H9 (cell line): ENCODE measurements at regions not wholly inside any gene's neighbourhood (a gene's known extent, or its start where the extent isn't known, plus 50 kb on each side); places are given as distances from the start of the nearest gene placed in this dataset.

Source experiments
- DNase-seq: peaks from one replicate; pipeline ENCODE4 v3.0.0-alpha.2; 2017
- H2AFZ ChIP-seq: one replicate; pipeline ENCODE4 v1.6.1; 2013; ENCODE audit warnings: mild to moderate bottlenecking, low read length, control low read depth, moderate library complexity
- H2AK5ac ChIP-seq: 2 replicates; pipeline ENCODE4 v1.6.1; 2013; ENCODE audit warnings: low read length, control low read depth, mixed read lengths; ENCODE audit not compliant: insufficient read length
- H2BK120ac ChIP-seq: one replicate; pipeline ENCODE4 v1.6.1; 2013; ENCODE audit warnings: low read depth, mild to moderate bottlenecking, low read length, control low read depth, inconsistent platforms; ENCODE audit not compliant: poor library complexity, severe bottlenecking
- H2BK12ac ChIP-seq: 2 replicates; pipeline ENCODE4 v1.6.1; 2013; ENCODE audit warnings: low read length, control low read depth, mixed read lengths, low read depth; ENCODE audit not compliant: insufficient read length
- H2BK15ac ChIP-seq: 2 replicates; pipeline ENCODE4 v1.6.1; 2013; ENCODE audit warnings: low read depth, low read length, control low read depth
- H2BK20ac ChIP-seq: one replicate; pipeline ENCODE4 v1.6.1; 2013; ENCODE audit warnings: low read depth, mild to moderate bottlenecking, low read length, control low read depth, inconsistent platforms; ENCODE audit not compliant: poor library complexity, severe bottlenecking
- H2BK5ac ChIP-seq: 2 replicates; pipeline ENCODE4 v1.6.1; 2013; ENCODE audit warnings: low read length, control low read depth, mixed read lengths; ENCODE audit not compliant: insufficient read length
- H3K14ac ChIP-seq: 2 replicates; pipeline ENCODE4 v1.6.1; 2013; ENCODE audit warnings: low read length, control low read depth; ENCODE audit not compliant: insufficient read depth
- H3K18ac ChIP-seq: 2 replicates; pipeline ENCODE4 v1.6.1; 2013; ENCODE audit warnings: low read depth, mild to moderate bottlenecking, mixed read lengths, low read length, control low read depth; ENCODE audit not compliant: insufficient read length
- H3K23ac ChIP-seq: 2 replicates; pipeline ENCODE4 v1.6.1; 2013; ENCODE audit warnings: low read length, control low read depth, mixed read lengths, low read depth; ENCODE audit not compliant: insufficient read length
- H3K23me2 ChIP-seq: 2 replicates; pipeline ENCODE4 v1.6.1; 2013; ENCODE audit warnings: low read depth, mild to moderate bottlenecking, mixed read lengths, low read length, control low read depth; ENCODE audit not compliant: insufficient read length, poor library complexity, severe bottlenecking
- H3K27ac ChIP-seq: 2 replicates; pipeline ENCODE4 v1.5.1; 2013; ENCODE audit warnings: low read length, control low read depth, mixed read lengths, low read depth; ENCODE audit not compliant: insufficient read length
- H3K27me3 ChIP-seq: 2 replicates; pipeline ENCODE4 v1.6.1; 2013; ENCODE audit warnings: low read length, control low read depth, inconsistent platforms; ENCODE audit not compliant: insufficient read depth
- H3K4ac ChIP-seq: 2 replicates; pipeline ENCODE4 v1.6.1; 2013; ENCODE audit warnings: low read depth, mild to moderate bottlenecking, control low read depth, inconsistent platforms, low read length, moderate library complexity
- H3K4me1 ChIP-seq: 2 replicates; pipeline ENCODE4 v1.6.1; 2013; ENCODE audit warnings: low read length, control low read depth, inconsistent platforms; ENCODE audit not compliant: insufficient read depth
- H3K4me2 ChIP-seq: 2 replicates; pipeline ENCODE4 v1.6.1; 2013; ENCODE audit warnings: low read length, control low read depth, mixed read lengths; ENCODE audit not compliant: insufficient read length, insufficient read depth
- H3K56ac ChIP-seq: 2 replicates; pipeline ENCODE4 v1.6.1; 2013; ENCODE audit warnings: low read depth, mild to moderate bottlenecking, mixed read lengths, low read length, control low read depth; ENCODE audit not compliant: insufficient read length
- H3K79me1 ChIP-seq: 2 replicates; pipeline ENCODE4 v1.6.1; 2013; ENCODE audit warnings: low read depth, mild to moderate bottlenecking, moderate library complexity, low read length, control low read depth, inconsistent platforms; ENCODE audit not compliant: insufficient read depth, poor library complexity, severe bottlenecking
- H3K79me2 ChIP-seq: 2 replicates; pipeline ENCODE4 v1.6.1; 2013; ENCODE audit warnings: low read length, control low read depth, inconsistent platforms; ENCODE audit not compliant: insufficient read depth
- H3K9ac ChIP-seq: 2 replicates; pipeline ENCODE4 v1.6.1; 2013; ENCODE audit warnings: low read length, control low read depth, mixed read lengths; ENCODE audit not compliant: insufficient read length; ENCODE audit errors: extremely low read depth
- H3K9me3 ChIP-seq: one replicate; pipeline ENCODE4 v1.6.1; 2013; ENCODE audit warnings: low read depth, low read length, inconsistent platforms; ENCODE audit not compliant: control insufficient read depth
- H3T11ph ChIP-seq: one replicate; pipeline ENCODE4 v1.6.1; 2013; ENCODE audit warnings: mild to moderate bottlenecking, low read length, control low read depth, inconsistent platforms
- H4K20me1 ChIP-seq: one replicate; pipeline ENCODE4 v1.6.1; 2013; ENCODE audit not compliant: control insufficient read depth, insufficient read length, insufficient read depth
- H4K5ac ChIP-seq: 2 replicates; pipeline ENCODE4 v1.6.1; 2013; ENCODE audit warnings: low read depth, mild to moderate bottlenecking, mixed read lengths, low read length, control low read depth; ENCODE audit not compliant: insufficient read length
- H4K8ac ChIP-seq: replicated peaks from 2 replicates; pipeline ENCODE4 v1.6.1; 2013; ENCODE audit warnings: low read length, control low read depth, mixed read lengths, low read depth; ENCODE audit not compliant: insufficient read length
- H4K91ac ChIP-seq: 2 replicates; pipeline ENCODE4 v1.6.1; 2013; ENCODE audit warnings: low read depth, mild to moderate bottlenecking, moderate library complexity, mixed read lengths, low read length, control low read depth; ENCODE audit not compliant: insufficient read length
- H3K27ac Mint-ChIP-seq, 3 experiments: 2 replicates in 2 of 3; 3 replicates in 1 of 3; pipeline ENCODE4 v1.8.0; 2020 to 2021; ENCODE audit warnings: mixed read lengths in 3 of 3, mild to moderate bottlenecking in 1 of 3, moderate library complexity in 1 of 3
- H3K27me3 Mint-ChIP-seq: 2 replicates; pipeline ENCODE4 v1.8.0; 2021; ENCODE audit warnings: low read depth, mild to moderate bottlenecking, moderate library complexity, mixed read lengths
- H3K36me3 Mint-ChIP-seq, 3 experiments: 2 replicates in 2 of 3; 3 replicates in 1 of 3; pipeline ENCODE4 v1.8.0; 2020 to 2021; ENCODE audit warnings: low read depth in 3 of 3, mixed read lengths in 3 of 3; ENCODE audit not compliant: insufficient read depth in 1 of 3
- H3K4me1 Mint-ChIP-seq, 2 experiments: 2 replicates each; pipeline ENCODE4 v1.8.0; 2020; ENCODE audit warnings: mixed read lengths in 2 of 2
- H3K4me3 Mint-ChIP-seq, 2 experiments: 2 replicates in 1 of 2; 3 replicates in 1 of 2; pipeline ENCODE4 v1.8.0; 2020 to 2021; ENCODE audit warnings: mild to moderate bottlenecking in 2 of 2, mixed read lengths in 2 of 2, moderate library complexity in 1 of 2
- H3K9me3 Mint-ChIP-seq, 2 experiments: 2 replicates in 1 of 2; 3 replicates in 1 of 2; pipeline ENCODE4 v1.8.0; 2020; ENCODE audit warnings: mild to moderate bottlenecking in 2 of 2, mixed read lengths in 2 of 2, moderate library complexity in 1 of 2
- whole genome bisulfite sequencing: extraction: QIAGEN DNeasy Blood & Tissue Kit; methylation state at CpG from one replicate; pipeline ENCODE4 v1.1.7; 2013; ENCODE audit warnings: missing lambda C conversion rate, low lambda C conversion rate, mixed read lengths; ENCODE audit not compliant: insufficient read length; ENCODE audit errors: extremely low coverage; 5-methylcytosine and 5-hydroxymethylcytosine counted together
- TF ChIP-seq, protein P1 (sequence below): fragments of 200-600 bp; sonication (generic); conservative IDR thresholded peaks from 3 replicates; pipeline ENCODE4 v1.8.0; 2021; ENCODE audit warnings: antibody characterized with exemption, mild to moderate bottlenecking

GRCh38 chr9:78856781-78857180 is 559.9 kb downstream of the PSAT1 start:
- H3K4me1 ChIP-seq, result no peaks in the 10 kb centered on the region
- no peak overlapping the region for H3K4ac ChIP-seq
- TF ChIP-seq, protein P1, sequence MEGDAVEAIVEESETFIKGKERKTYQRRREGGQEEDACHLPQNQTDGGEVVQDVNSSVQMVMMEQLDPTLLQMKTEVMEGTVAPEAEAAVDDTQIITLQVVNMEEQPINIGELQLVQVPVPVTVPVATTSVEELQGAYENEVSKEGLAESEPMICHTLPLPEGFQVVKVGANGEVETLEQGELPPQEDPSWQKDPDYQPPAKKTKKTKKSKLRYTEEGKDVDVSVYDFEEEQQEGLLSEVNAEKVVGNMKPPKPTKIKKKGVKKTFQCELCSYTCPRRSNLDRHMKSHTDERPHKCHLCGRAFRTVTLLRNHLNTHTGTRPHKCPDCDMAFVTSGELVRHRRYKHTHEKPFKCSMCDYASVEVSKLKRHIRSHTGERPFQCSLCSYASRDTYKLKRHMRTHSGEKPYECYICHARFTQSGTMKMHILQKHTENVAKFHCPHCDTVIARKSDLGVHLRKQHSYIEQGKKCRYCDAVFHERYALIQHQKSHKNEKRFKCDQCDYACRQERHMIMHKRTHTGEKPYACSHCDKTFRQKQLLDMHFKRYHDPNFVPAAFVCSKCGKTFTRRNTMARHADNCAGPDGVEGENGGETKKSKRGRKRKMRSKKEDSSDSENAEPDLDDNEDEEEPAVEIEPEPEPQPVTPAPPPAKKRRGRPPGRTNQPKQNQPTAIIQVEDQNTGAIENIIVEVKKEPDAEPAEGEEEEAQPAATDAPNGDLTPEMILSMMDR, result no peak
- no peak overlapping the region for H3K56ac ChIP-seq
- H3K18ac ChIP-seq, result no peak overlapping the region
- H4K5ac ChIP-seq, result no peak overlapping the region
- no peak for DNase-seq
- WGBS, result no CpG with 5 or more reads among the region's 8 CpGs
- H4K20me1 ChIP-seq, result no peaks in the 10 kb centered on the region
- no peak overlapping the region for H3K27ac ChIP-seq
- H3K23me2 ChIP-seq, result no peaks in the 10 kb centered on the region
- H3K9me3 ChIP-seq, result no peaks in the 10 kb centered on the region
- H2BK120ac ChIP-seq, result no peak overlapping the region
- no peaks in the 10 kb centered on the region for H3K79me1 ChIP-seq
- H3K23ac ChIP-seq, result no peak overlapping the region
- H3K27me3 ChIP-seq, result no peaks in the 10 kb centered on the region
- H2BK5ac ChIP-seq, result no peak overlapping the region
- no peak overlapping the region for H2AK5ac ChIP-seq
- no peak overlapping the region for H4K8ac ChIP-seq
- H3K9ac ChIP-seq, result no peak overlapping the region
- no peak overlapping the region for H2BK20ac ChIP-seq
- Mint-ChIP-seq H3K27me3 (no peaks in the 10 kb centered on the region; the same call in 1 of the 2 replicates), H3K9me3 (no peaks in the 10 kb centered on the region), H3K4me3 (no peak overlapping the region), H3K27ac (no peak overlapping the region; a peak in 1 of 7 replicates), H3K4me1 (no peaks in the 10 kb centered on the region), H3K36me3 (no peaks in the 10 kb centered on the region)
- H3K79me2 ChIP-seq, result no peaks in the 10 kb centered on the region
- H3K14ac ChIP-seq, result no peak overlapping the region
- H2BK15ac ChIP-seq, result no peak overlapping the region
- H4K91ac ChIP-seq, result no peak overlapping the region
- H2AFZ ChIP-seq, result no peak overlapping the region
- no peak overlapping the region for H3K4me2 ChIP-seq
- no peak overlapping the region for H3T11ph ChIP-seq
- H2BK12ac ChIP-seq, result no peak overlapping the region
